Adrenal gland (tissue), 9 donors: ENCODE measurements at regions not wholly inside any gene's neighbourhood (a gene's known extent, or its start where the extent isn't known, plus 50 kb on each side); places are given as distances from the start of the nearest gene placed in this dataset.
A peak's percentile ranks its signal among the peaks of the same experiment; 100 is the strongest.

ENCODE experiments used
- DNase-seq, 7 donors: peaks; one replicate each; pipeline ENCODE4 v3.0.0-alpha.2; 2019 to 2020
- H3K27ac ChIP-seq, 5 donors: fragments of 200-600 bp; sonication (generic) in 4 of 5; 1 replicate in 3 of 5; 2 replicates in 2 of 5; pipeline versions ENCODE4 v1.5.1 to v1.8.0; 2016 to 2020; ENCODE audit warnings: mild to moderate bottlenecking in 1 of 5
- H3K27me3 ChIP-seq: fragments of 200-600 bp; 2 replicates; pipeline ENCODE4 v1.8.0; 2021
- H3K36me3 ChIP-seq, 2 donors: fragments of 200-600 bp; replicated peaks in 1 of 2; 1 replicate in 1 of 2; 2 replicates in 1 of 2; pipeline versions ENCODE4 v1.5.1 to v1.8.0; 2018 to 2022
- H3K4me1 ChIP-seq, 2 donors: fragments of 200-600 bp; replicated peaks in 1 of 2; 1 replicate in 1 of 2; 2 replicates in 1 of 2; pipeline versions ENCODE4 v1.5.1 to v1.8.0; 2018 to 2021
- H3K4me3 ChIP-seq, 4 donors: fragments of 200-600 bp; sonication (generic) in 3 of 4; one replicate each; pipeline ENCODE4 v1.5.1; 2016 to 2018
- H3K9me3 ChIP-seq, 3 donors: fragments of 200-600 bp; sonication (generic) in 1 of 3; replicated peaks in 1 of 3; 1 replicate in 2 of 3; 2 replicates in 1 of 3; pipeline versions ENCODE4 v1.5.1 to v1.8.0; 2016 to 2021
- CTCF ChIP-seq, 6 experiments: fragments of 450-650 bp in 4 of 6; fragments of 200-600 bp in 2 of 6; sonication (generic) in 1 of 6; IDR thresholded peaks; 1 replicate in 5 of 6; 2 replicates in 1 of 6; pipeline versions ENCODE4 v1.5.1 to v1.8.0; 2016 to 2021; ENCODE audit warnings: antibody characterized with exemption in 6 of 6, mild to moderate bottlenecking in 2 of 6, moderate library complexity in 1 of 6
- POLR2A ChIP-seq, 2 donors: fragments of 450-650 bp; IDR thresholded peaks; one replicate each; pipeline ENCODE4 v1.6.1; 2017; ENCODE audit warnings: antibody characterized with exemption in 2 of 2, mild to moderate bottlenecking in 2 of 2, moderate library complexity in 1 of 2
- WGBS, 4 donors: extraction: QIAGEN DNeasy Blood & Tissue Kit in 2 of 4; methylation state at CpG; one replicate each; pipeline versions ENCODE4 v1.1.5 to v1.1.7; 2013 to 2017; 5-methylcytosine and 5-hydroxymethylcytosine counted together
- intact Hi-C, 2 donors: fragments of 100-400 bp; cut with DNase I; formaldehyde crosslinking; loops; one replicate each; pipeline versions ENCODE4 v1.14.1 to v1.15.0; 2022 to 2023
- donor health status: healthy with polysubstance abuse.
- donor health status: Bipolar disorder and iron deficiency.
- donor health status: DM: yes; HTN: yes; CAD: no.
- donor health status: DM: no; HTN: no; CAD: no.
- donor health status: DM: no; HTN: no; CAD: no.

- peaks cover 0 to 14% of the 10 kb centered on the region in 2 donors for H3K4me1 ChIP-seq
Observed at GRCh38 chr9:13900449-13900848, 413.5 kb downstream of the NFIB start.

GRCh38 chr9:13899924-13900323 lies 414.0 kb downstream of the NFIB start:
- peaks cover 0 to 14% of the 10 kb centered on the region in 2 donors for H3K4me1 ChIP-seq
- TF ChIP-seq POLR2A (IDR thresholded peaks at IDR 0.05) (no peak), CTCF (IDR thresholded peaks at IDR 0.05) (no peak)
- WGBS, 4 donors: 49 to 56% (median 51%) methylated on average over 7 of the region's 7 CpGs
- H3K36me3 ChIP-seq: no peaks in the 10 kb centered on the region
- intact Hi-C loops: no loop called here
- peak overlapping the region in 2 of 5 donors; percentile 19 to 61 for H3K27ac ChIP-seq
- no peaks in the 10 kb centered on the region for H3K27me3 ChIP-seq
- H3K4me3 ChIP-seq: no peak overlapping the region
- H3K9me3 ChIP-seq: no peaks in the 10 kb centered on the region
- DNase-seq: peak; percentile 8 to 63 (median 17)

More at GRCh38 chr9:13900449-13900848, 413.5 kb downstream of the NFIB start:
- H3K27me3 ChIP-seq: no peaks in the 10 kb centered on the region
- peak in 1 of 7 donors; percentile 6 for DNase-seq
- H3K36me3 ChIP-seq: no peaks in the 10 kb centered on the region
- 68 to 82% (median 77%) methylated on average over 5 of the region's 5 CpGs for WGBS, 4 donors
- H3K9me3 ChIP-seq: no peaks in the 10 kb centered on the region
- H3K4me3 ChIP-seq: no peak overlapping the region
- intact Hi-C loops: no loop called here
- no peak overlapping the region for H3K27ac ChIP-seq
- TF ChIP-seq CTCF (IDR thresholded peaks at IDR 0.05) (no peak), POLR2A (IDR thresholded peaks at IDR 0.05) (no peak)

DNA sequence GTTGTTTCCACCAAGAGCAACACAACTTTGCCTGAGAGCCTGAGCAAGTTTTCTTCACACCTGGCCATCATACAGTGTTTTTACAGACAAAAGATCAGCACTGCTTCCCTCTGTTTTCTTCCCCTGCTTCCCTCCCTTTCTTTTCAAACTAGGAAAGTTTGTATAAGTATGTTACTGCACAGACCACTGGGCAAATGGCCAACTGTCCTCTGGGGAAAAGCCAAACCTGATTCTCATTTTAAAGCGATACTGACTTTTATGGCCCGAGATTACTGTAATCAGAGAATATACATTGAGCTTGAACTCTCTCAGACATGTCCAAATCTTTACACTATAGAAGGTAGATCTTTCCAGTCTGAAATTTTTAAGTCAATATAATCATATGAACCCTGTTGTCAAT lies 415.0 kb downstream of the NFIB start:
- DNase-seq: no peak
- no peak for TF ChIP-seq POLR2A (IDR thresholded peaks at IDR 0.05)
- no peak for TF ChIP-seq CTCF (IDR thresholded peaks at IDR 0.05)
- intact Hi-C loops: no loop called here
- Histone ChIP-seq H3K27me3 (no peaks in the 10 kb centered on the region), H3K36me3 (no peaks in the 10 kb centered on the region), H3K27ac (no peak overlapping the region), H3K9me3 (no peaks in the 10 kb centered on the region), H3K4me1 (peaks cover 0 to 14% of the 10 kb centered on the region in 2 donors), H3K4me3 (no peak overlapping the region)
- 43 to 93% (median 71%) methylated on average over 2 of the region's 2 CpGs for WGBS, 4 donors

DNA sequence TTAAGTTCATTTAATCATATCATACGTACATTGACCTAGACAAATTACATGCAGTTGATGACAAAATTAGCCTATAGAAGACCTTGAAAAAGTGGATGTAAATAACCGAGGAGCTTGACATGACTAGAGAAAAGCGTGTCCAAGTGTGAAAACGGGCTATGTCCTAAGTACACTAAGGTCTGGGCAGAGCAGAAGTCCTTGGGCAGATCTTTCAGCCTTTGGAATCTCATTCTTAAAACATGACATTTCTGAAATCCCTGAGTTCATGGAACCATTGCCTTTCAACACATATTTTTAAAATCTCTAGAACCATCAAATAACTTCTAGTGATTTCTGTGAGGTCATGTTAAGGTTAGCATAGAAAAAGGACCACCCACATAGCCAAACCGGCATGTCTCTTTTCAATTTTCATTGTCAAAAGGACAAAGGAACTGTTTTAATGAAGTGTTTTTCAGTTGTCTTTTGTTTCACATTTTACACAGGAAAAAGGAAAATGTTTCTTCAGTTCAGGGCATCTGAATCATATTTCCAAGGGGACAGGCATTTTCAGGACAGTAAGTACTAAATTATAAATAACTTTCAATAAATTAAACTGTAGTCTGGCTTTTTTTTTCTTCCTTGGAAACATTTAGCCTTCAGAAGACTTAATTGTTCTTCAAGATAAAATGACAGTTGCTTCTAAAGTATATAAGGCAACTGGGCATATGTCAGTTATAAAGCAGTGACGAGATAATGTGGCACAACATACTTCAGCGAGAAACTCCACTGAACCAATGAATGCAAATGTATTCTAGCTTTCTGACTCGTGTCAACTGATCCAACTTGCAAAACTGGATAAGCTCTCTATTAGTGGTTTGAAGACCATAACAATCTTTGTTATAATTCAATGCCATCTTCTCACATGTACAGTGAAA lies 416.8 kb downstream of the NFIB start:
- H3K36me3 ChIP-seq: no peaks in the 10 kb centered on the region
- H3K4me3 ChIP-seq: no peak overlapping the region
- H3K27ac ChIP-seq: peak overlapping the region in 2 of 5 donors; percentile 26 to 37
- H3K27me3 ChIP-seq: no peaks in the 10 kb centered on the region
- H3K9me3 ChIP-seq: no peaks in the 10 kb centered on the region
- peaks cover 0 to 14% of the 10 kb centered on the region in 2 donors for H3K4me1 ChIP-seq
- WGBS, 4 donors: 52 to 62% (median 53%) methylated on average over 8 of the region's 8 CpGs
- DNase-seq: no peak
- TF ChIP-seq POLR2A (IDR thresholded peaks at IDR 0.05) (no peak), CTCF (IDR thresholded peaks at IDR 0.05) (no peak)
- intact Hi-C loops: no loop called here
